Liver (tissue), 8 donors: ENCODE measurements at regions not wholly inside any gene's neighbourhood (a gene's known extent, or its start where the extent isn't known, plus 50 kb on each side); places are given as distances from the start of the nearest gene placed in this dataset.

ENCODE experiments used
- DNase-seq: peaks from one replicate; pipeline ENCODE4 v3.0.0-alpha.2; 2017; ENCODE audit warnings: low spot score
- H3K27ac ChIP-seq, 2 donors: one replicate each; pipeline ENCODE4 v1.7.0; 2013; ENCODE audit warnings: inconsistent platforms in 2 of 2, low read length in 2 of 2, control low read depth in 1 of 2, low read depth in 1 of 2, mild to moderate bottlenecking in 1 of 2
- H3K27me3 ChIP-seq, 4 donors: one replicate each; pipeline versions ENCODE4 v1.6.1 to v1.7.0; 2013; ENCODE audit warnings: low read length in 3 of 4, inconsistent platforms in 1 of 4, mild to moderate bottlenecking in 1 of 4, moderate library complexity in 1 of 4; ENCODE audit not compliant: control insufficient read depth in 4 of 4, insufficient read depth in 4 of 4
- H3K36me3 ChIP-seq, 4 donors: one replicate each; pipeline versions ENCODE4 v1.6.1 to v1.7.0; 2013; ENCODE audit warnings: low read length in 3 of 4, mild to moderate bottlenecking in 3 of 4, low read depth in 1 of 4, moderate library complexity in 1 of 4; ENCODE audit not compliant: control insufficient read depth in 4 of 4, insufficient read depth in 3 of 4
- H3K4me1 ChIP-seq, 4 donors: one replicate each; pipeline versions ENCODE4 v1.6.1 to v1.7.0; 2013; ENCODE audit warnings: low read length in 3 of 4, mild to moderate bottlenecking in 3 of 4, moderate library complexity in 1 of 4; ENCODE audit not compliant: control insufficient read depth in 4 of 4, insufficient read depth in 4 of 4
- H3K4me3 ChIP-seq, 3 donors: one replicate each; pipeline versions ENCODE4 v1.6.1 to v1.7.0; 2013; ENCODE audit warnings: low read length in 3 of 3, control low read depth in 1 of 3, low read depth in 1 of 3, mild to moderate bottlenecking in 1 of 3
- H3K9ac ChIP-seq, 2 donors: one replicate each; pipeline ENCODE4 v1.7.0; 2013; ENCODE audit warnings: low read length in 2 of 2, mild to moderate bottlenecking in 2 of 2, moderate library complexity in 2 of 2, control low read depth in 1 of 2, low read depth in 1 of 2
- H3K9me3 ChIP-seq, 4 donors: one replicate each; pipeline versions ENCODE4 v1.6.1 to v1.7.0; 2013; ENCODE audit warnings: low read length in 3 of 4; ENCODE audit not compliant: control insufficient read depth in 4 of 4
- EGR1 ChIP-seq, 2 donors: IDR thresholded peaks; 2 replicates each; pipeline ENCODE4 v1.6.1; 2016 to 2018; ENCODE audit warnings: antibody characterized with exemption in 2 of 2, low read depth in 2 of 2
- FOXA1 ChIP-seq: IDR thresholded peaks from 2 replicates; pipeline ENCODE4 v1.6.1; 2016; ENCODE audit warnings: antibody characterized with exemption
- FOXA2 ChIP-seq: IDR thresholded peaks from 2 replicates; pipeline ENCODE4 v1.6.1; 2016; ENCODE audit warnings: antibody characterized with exemption
- GABPA ChIP-seq, 2 donors: IDR thresholded peaks in 1 of 2; conservative IDR thresholded peaks in 1 of 2; 2 replicates each; pipeline ENCODE4 v1.6.1; 2016; ENCODE audit warnings: antibody characterized with exemption in 2 of 2, mild to moderate bottlenecking in 1 of 2, moderate library complexity in 1 of 2
- HNF4A ChIP-seq, 2 donors: conservative IDR thresholded peaks; 2 replicates each; pipeline ENCODE4 v1.6.1; 2016; ENCODE audit warnings: antibody characterized with exemption in 2 of 2, mild to moderate bottlenecking in 2 of 2
- HNF4G ChIP-seq: IDR thresholded peaks from 2 replicates; pipeline ENCODE4 v1.6.1; 2016; ENCODE audit warnings: antibody characterized with exemption
- JUND ChIP-seq, 2 donors: IDR thresholded peaks; 2 replicates each; pipeline ENCODE4 v1.6.1; 2016; ENCODE audit warnings: antibody characterized with exemption in 2 of 2
- NR2F2 ChIP-seq: IDR thresholded peaks from 2 replicates; pipeline ENCODE4 v1.6.1; 2016; ENCODE audit warnings: antibody characterized with exemption
- RAD21 ChIP-seq, 2 donors: IDR thresholded peaks; 2 replicates each; pipeline ENCODE4 v1.6.1; 2016; ENCODE audit warnings: antibody characterized with exemption in 2 of 2, mild to moderate bottlenecking in 2 of 2
- RXRA ChIP-seq, 2 donors: IDR thresholded peaks; 2 replicates each; pipeline ENCODE4 v1.6.1; 2017 to 2018; ENCODE audit warnings: antibody characterized with exemption in 2 of 2, mild to moderate bottlenecking in 1 of 2
- SP1 ChIP-seq: IDR thresholded peaks from 2 replicates; pipeline ENCODE4 v1.6.1; 2018; ENCODE audit warnings: antibody characterized with exemption, mild to moderate bottlenecking
- TAF1 ChIP-seq: conservative IDR thresholded peaks from 2 replicates; pipeline ENCODE4 v1.6.1; 2016; ENCODE audit warnings: antibody characterized with exemption, mild to moderate bottlenecking
- YY1 ChIP-seq: IDR thresholded peaks from 2 replicates; pipeline ENCODE4 v1.6.1; 2016; ENCODE audit warnings: antibody characterized with exemption, mild to moderate bottlenecking
- WGBS: extraction: QIAGEN DNeasy Blood & Tissue Kit; methylation state at CpG from one replicate; pipeline ENCODE4 v1.1.7; 2013; 5-methylcytosine and 5-hydroxymethylcytosine counted together
- TF ChIP-seq, protein P1 (sequence below): IDR thresholded peaks from 2 replicates; pipeline ENCODE4 v1.6.1; 2016; ENCODE audit warnings: antibody characterized with exemption
- TF ChIP-seq, protein P2 (sequence below): IDR thresholded peaks from 2 replicates; pipeline ENCODE4 v1.6.1; 2016; ENCODE audit warnings: antibody characterized with exemption
- TF ChIP-seq, protein P3 (sequence below): IDR thresholded peaks from 2 replicates; pipeline ENCODE4 v1.6.1; 2016; ENCODE audit warnings: antibody characterized with exemption, mild to moderate bottlenecking
- TF ChIP-seq, protein P4 (sequence below): IDR thresholded peaks from 2 replicates; pipeline ENCODE4 v1.6.1; 2016; ENCODE audit warnings: antibody characterized with exemption
- TF ChIP-seq, protein P5 (sequence below): fragments of 150-350 bp; IDR thresholded peaks from 2 replicates; pipeline ENCODE4 v1.5.1; 2017; ENCODE audit warnings: improper control_type of control experiment, low read depth, low read length; ENCODE audit not compliant: missing input control
- donor health status: healthy.
- donor health status: healthy.
- donor health status: healthy.
- donor health status: healthy.
- donor health status: healthy.

DNA sequence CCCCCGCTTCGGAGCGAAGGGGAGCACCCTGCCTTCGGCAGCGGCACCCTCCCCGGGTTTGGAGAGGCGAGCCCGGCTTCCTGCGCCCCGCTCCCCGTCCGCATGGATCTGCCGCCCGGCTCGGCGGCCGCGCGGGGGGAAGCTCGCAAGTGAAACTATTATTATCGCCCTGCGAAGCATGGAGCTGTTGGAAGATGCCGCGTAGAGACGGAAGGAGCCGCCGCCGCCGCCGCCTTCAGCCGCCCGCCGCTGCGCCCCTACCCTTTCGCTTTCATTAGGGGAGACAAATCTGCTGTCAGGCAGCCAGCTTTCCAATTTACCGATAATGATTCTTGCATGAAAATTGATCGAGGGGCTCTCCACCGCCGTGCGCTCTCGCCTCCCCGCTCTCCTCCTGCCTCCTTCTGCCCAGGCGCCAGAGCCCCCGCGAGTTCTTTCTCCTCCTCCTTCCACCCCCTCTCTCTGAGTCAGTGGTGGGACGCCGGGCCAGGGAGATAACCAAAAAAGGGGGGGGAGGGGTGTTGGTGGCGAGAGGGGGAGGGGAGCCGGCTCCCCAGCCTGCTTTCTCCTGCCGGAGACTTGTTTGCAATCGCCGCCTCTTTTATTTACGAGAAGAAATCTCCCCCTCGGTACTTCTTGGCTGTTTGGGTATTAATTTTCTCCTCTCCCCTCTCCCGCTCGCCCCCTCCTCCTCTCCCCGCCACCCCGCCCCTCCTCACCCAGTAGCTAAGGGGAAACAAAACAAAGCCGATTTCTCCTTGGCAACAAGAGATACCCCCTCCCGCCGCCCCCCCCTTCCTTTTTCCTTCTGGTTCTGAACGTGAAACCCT lies 58.0 kb upstream of the GSE1 start:
- WGBS: under 1% methylated on average over 62 of the region's 62 CpGs
- Histone ChIP-seq H3K9me3 (no peaks in the 10 kb centered on the region), H3K27me3 (no peaks in the 10 kb centered on the region), H3K9ac (peak overlapping the region; percentile 47 to 96), H3K27ac (peak overlapping the region; percentile 97 to 99), H3K4me1 (peaks cover 14 to 44% (median 34%) of the 10 kb centered on the region in 4 donors), H3K36me3 (no peaks in the 10 kb centered on the region), H3K4me3 (peak overlapping the region; percentile 69 to 95 (median 79))
- DNase-seq: peak; percentile 77
- TF ChIP-seq, protein P1, sequence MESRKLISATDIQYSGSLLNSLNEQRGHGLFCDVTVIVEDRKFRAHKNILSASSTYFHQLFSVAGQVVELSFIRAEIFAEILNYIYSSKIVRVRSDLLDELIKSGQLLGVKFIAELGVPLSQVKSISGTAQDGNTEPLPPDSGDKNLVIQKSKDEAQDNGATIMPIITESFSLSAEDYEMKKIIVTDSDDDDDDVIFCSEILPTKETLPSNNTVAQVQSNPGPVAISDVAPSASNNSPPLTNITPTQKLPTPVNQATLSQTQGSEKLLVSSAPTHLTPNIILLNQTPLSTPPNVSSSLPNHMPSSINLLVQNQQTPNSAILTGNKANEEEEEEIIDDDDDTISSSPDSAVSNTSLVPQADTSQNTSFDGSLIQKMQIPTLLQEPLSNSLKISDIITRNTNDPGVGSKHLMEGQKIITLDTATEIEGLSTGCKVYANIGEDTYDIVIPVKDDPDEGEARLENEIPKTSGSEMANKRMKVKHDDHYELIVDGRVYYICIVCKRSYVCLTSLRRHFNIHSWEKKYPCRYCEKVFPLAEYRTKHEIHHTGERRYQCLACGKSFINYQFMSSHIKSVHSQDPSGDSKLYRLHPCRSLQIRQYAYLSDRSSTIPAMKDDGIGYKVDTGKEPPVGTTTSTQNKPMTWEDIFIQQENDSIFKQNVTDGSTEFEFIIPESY: no peak
- peak; percentile 16 for TF ChIP-seq YY1

DNA sequence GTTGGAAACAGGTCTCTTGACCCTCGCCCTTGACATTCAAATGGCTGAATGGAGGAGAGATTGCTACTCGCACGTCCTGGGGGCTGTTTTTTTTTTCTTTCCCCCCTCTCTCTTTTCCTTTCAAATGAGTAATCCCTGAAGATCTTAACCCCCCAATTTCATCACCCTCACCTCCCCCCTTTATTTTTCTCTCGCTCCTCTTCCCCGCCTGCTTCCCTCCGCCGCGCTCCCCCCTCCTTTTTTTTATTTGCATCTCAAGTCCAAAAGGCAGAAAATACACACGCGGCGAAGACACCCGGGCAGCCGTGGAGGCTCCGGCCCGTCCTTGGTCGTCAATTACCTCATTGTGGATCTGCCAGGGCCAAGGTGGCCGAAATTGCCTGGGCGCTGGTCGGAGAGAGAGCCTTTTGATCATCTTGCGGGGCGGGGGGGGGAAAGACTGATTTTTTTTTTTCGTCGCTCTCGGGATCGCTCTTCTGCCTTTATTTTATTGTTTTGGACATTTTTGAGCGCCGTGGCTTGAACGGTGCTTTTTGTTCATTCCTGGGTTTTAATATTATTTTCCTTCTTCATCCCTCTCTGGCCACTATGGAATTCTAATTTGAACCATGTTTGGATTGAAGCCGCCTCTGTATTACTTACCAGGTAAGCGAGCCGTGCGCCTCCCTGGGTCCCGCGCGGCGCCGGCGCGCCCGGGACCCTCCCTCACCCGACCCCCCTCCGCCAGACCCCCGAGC lies 57.2 kb upstream of the GSE1 start:
- no peaks in the 10 kb centered on the region for H3K27me3 ChIP-seq
- TF ChIP-seq TAF1: no peak
- TF ChIP-seq RAD21 (IDR thresholded peaks at IDR 0.05): peak in 1 of 2 donors; percentile 17
- TF ChIP-seq NR2F2: no peak
- TF ChIP-seq, protein P1: no peak
- TF ChIP-seq, protein P2, sequence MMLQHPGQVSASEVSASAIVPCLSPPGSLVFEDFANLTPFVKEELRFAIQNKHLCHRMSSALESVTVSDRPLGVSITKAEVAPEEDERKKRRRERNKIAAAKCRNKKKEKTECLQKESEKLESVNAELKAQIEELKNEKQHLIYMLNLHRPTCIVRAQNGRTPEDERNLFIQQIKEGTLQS: no peak
- TF ChIP-seq HNF4G: no peak
- no peak for TF ChIP-seq FOXA2
- no peak for TF ChIP-seq JUND (IDR thresholded peaks at IDR 0.05)
- TF ChIP-seq, protein P3, sequence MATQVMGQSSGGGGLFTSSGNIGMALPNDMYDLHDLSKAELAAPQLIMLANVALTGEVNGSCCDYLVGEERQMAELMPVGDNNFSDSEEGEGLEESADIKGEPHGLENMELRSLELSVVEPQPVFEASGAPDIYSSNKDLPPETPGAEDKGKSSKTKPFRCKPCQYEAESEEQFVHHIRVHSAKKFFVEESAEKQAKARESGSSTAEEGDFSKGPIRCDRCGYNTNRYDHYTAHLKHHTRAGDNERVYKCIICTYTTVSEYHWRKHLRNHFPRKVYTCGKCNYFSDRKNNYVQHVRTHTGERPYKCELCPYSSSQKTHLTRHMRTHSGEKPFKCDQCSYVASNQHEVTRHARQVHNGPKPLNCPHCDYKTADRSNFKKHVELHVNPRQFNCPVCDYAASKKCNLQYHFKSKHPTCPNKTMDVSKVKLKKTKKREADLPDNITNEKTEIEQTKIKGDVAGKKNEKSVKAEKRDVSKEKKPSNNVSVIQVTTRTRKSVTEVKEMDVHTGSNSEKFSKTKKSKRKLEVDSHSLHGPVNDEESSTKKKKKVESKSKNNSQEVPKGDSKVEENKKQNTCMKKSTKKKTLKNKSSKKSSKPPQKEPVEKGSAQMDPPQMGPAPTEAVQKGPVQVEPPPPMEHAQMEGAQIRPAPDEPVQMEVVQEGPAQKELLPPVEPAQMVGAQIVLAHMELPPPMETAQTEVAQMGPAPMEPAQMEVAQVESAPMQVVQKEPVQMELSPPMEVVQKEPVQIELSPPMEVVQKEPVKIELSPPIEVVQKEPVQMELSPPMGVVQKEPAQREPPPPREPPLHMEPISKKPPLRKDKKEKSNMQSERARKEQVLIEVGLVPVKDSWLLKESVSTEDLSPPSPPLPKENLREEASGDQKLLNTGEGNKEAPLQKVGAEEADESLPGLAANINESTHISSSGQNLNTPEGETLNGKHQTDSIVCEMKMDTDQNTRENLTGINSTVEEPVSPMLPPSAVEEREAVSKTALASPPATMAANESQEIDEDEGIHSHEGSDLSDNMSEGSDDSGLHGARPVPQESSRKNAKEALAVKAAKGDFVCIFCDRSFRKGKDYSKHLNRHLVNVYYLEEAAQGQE: no peak
- TF ChIP-seq, protein P4, sequence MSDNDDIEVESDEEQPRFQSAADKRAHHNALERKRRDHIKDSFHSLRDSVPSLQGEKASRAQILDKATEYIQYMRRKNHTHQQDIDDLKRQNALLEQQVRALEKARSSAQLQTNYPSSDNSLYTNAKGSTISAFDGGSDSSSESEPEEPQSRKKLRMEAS: no peak
- no peak for TF ChIP-seq RXRA (IDR thresholded peaks at IDR 0.05)
- no peak for TF ChIP-seq YY1
- no peak for TF ChIP-seq GABPA (IDR thresholded peaks at IDR 0.05 in 1 of 2, conservative IDR thresholded peaks at IDR 0.05 in 1 of 2)
- TF ChIP-seq HNF4A (conservative IDR thresholded peaks at IDR 0.05): peak in 1 of 2 donors; percentile 7
- TF ChIP-seq, protein P5, sequence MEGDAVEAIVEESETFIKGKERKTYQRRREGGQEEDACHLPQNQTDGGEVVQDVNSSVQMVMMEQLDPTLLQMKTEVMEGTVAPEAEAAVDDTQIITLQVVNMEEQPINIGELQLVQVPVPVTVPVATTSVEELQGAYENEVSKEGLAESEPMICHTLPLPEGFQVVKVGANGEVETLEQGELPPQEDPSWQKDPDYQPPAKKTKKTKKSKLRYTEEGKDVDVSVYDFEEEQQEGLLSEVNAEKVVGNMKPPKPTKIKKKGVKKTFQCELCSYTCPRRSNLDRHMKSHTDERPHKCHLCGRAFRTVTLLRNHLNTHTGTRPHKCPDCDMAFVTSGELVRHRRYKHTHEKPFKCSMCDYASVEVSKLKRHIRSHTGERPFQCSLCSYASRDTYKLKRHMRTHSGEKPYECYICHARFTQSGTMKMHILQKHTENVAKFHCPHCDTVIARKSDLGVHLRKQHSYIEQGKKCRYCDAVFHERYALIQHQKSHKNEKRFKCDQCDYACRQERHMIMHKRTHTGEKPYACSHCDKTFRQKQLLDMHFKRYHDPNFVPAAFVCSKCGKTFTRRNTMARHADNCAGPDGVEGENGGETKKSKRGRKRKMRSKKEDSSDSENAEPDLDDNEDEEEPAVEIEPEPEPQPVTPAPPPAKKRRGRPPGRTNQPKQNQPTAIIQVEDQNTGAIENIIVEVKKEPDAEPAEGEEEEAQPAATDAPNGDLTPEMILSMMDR: no peak
- TF ChIP-seq SP1: no peak
- no peak for TF ChIP-seq EGR1 (IDR thresholded peaks at IDR 0.05; ENCODE audit: low read depth in 2 of 2)
- TF ChIP-seq FOXA1: no peak
- peak overlapping the region; percentile 47 to 96 for H3K9ac ChIP-seq

More for the DNA sequence above, 57.2 kb upstream of the GSE1 start:
- H3K4me1 ChIP-seq: peaks cover 14 to 51% (median 39%) of the 10 kb centered on the region in 4 donors
- under 1% methylated on average over 43 of the region's 43 CpGs for WGBS
- peak overlapping the region; percentile 69 to 95 (median 79) for H3K4me3 ChIP-seq
- no peak for DNase-seq
- no peaks in the 10 kb centered on the region for H3K9me3 ChIP-seq
- no peaks in the 10 kb centered on the region for H3K36me3 ChIP-seq
- peak overlapping the region; percentile 97 to 99 for H3K27ac ChIP-seq
